AG10803 (cell line): ENCODE measurements at regions not wholly inside any gene's neighbourhood (a gene's known extent, or its start where the extent isn't known, plus 50 kb on each side); places are given as distances from the start of the nearest gene placed in this dataset.

Source experiments
- DNase-seq: peaks from one replicate; pipeline ENCODE4 v3.0.0; 2010; ENCODE audit warnings: low read depth
- H3K4me3 ChIP-seq: 2 replicates; pipeline ENCODE4 v1.5.1; 2011; ENCODE audit warnings: mild to moderate bottlenecking, low read length, control low read depth
- TF ChIP-seq, protein P1 (sequence below): conservative IDR thresholded peaks from 2 replicates; pipeline ENCODE4 v1.5.1; 2011; ENCODE audit warnings: mild to moderate bottlenecking, low read length, control low read depth, inconsistent platforms

DNA sequence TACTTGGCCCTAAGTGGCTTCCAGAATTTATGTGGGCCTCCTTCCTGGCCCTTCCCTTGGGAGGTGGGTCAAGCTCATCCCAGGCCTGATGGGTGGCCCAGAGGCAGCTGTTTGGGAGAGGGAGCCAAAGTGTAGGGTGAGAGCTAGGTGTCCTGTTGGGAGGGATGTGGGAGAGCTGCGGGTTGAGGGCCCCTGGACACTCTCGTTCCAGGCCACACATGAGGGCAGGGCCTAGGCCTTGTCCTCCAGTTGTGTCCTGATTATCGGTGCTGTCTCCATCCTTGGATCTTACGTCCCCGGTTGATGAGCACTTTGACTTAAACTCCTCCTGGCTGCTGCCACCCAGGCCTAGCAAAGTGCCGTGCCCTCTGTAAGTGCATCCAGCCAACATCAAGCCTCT, 177.5 kb upstream of the VASH1 start:
- DNase-seq = no peak
- TF ChIP-seq, protein P1, sequence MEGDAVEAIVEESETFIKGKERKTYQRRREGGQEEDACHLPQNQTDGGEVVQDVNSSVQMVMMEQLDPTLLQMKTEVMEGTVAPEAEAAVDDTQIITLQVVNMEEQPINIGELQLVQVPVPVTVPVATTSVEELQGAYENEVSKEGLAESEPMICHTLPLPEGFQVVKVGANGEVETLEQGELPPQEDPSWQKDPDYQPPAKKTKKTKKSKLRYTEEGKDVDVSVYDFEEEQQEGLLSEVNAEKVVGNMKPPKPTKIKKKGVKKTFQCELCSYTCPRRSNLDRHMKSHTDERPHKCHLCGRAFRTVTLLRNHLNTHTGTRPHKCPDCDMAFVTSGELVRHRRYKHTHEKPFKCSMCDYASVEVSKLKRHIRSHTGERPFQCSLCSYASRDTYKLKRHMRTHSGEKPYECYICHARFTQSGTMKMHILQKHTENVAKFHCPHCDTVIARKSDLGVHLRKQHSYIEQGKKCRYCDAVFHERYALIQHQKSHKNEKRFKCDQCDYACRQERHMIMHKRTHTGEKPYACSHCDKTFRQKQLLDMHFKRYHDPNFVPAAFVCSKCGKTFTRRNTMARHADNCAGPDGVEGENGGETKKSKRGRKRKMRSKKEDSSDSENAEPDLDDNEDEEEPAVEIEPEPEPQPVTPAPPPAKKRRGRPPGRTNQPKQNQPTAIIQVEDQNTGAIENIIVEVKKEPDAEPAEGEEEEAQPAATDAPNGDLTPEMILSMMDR = no peak
- no peak overlapping the region for H3K4me3 ChIP-seq

GRCh38 chr14:76584271-76584702, 177.0 kb upstream of the VASH1 start:
- TF ChIP-seq, protein P1 = no peak
- no peak for DNase-seq
- no peak overlapping the region for H3K4me3 ChIP-seq

DNA sequence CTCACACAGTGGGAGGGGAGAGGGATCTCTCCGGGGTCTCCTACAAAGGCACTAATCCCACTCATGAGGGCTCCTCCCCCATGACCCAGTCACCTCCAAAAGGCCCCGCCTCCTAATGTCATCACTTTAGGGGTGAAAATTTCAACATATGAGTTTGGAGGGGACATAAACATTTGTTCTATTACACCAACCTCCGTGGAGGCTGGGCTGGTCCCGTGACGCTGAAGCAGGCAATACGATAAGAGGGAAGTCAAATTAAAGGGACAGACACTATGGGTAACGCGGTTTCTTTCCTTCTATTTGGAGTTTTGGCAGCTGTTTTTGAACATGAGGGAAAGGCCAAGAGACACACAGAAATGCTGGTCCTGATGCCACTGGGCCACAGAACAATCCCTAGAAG, 175.7 kb upstream of the VASH1 start:
- no peak overlapping the region for H3K4me3 ChIP-seq
- TF ChIP-seq, protein P1 = no peak
- DNase-seq = no peak

GRCh38 chr14:76589246-76589645, 172.0 kb upstream of the VASH1 start:
- no peak overlapping the region for H3K4me3 ChIP-seq
- DNase-seq = no peak
- TF ChIP-seq, protein P1 = no peak

DNA sequence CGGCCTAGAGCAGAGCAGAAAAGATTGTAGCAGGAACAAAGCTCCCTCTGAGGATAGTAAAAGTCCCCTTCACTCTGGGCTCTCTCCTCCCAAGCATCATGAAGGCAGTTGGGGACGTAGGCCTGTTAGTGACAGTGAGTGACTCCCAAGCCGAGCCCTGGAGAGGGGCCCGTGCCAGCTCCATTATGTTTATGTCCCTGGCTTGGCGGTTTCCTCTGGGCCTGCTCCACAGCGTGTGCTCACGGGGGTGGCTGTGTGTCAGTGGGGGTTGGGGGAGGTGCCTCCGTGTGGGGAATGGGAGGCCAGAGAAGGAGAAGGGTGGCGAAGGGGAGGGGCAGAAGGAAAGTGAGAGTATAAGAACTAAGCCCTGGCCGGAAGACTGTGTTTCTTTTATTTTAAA, 170.0 kb upstream of the VASH1 start:
- no peak for DNase-seq
- TF ChIP-seq, protein P1 = no peak
- H3K4me3 ChIP-seq = no peak overlapping the region

DNA sequence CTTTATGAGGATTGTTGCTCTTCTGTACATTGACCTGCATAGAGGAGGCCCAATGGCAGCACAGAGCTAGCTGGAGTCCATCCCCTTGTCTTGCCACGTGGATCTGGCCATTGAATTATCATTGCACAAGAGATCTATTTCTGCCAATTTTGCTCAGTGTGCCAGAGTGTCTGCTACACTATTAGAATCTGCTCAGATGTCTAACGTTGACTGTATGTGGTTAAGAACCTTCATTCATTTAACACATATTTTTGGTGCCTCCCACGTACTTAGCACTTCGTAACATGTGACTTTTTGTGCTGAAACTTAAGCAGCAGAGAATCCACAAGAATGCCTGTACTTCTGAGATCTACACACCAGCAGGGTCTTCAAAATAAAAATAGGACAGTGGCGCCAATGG, 166.0 kb upstream of the VASH1 start:
- DNase-seq = no peak
- no peak overlapping the region for H3K4me3 ChIP-seq
- TF ChIP-seq, protein P1 = no peak

DNA sequence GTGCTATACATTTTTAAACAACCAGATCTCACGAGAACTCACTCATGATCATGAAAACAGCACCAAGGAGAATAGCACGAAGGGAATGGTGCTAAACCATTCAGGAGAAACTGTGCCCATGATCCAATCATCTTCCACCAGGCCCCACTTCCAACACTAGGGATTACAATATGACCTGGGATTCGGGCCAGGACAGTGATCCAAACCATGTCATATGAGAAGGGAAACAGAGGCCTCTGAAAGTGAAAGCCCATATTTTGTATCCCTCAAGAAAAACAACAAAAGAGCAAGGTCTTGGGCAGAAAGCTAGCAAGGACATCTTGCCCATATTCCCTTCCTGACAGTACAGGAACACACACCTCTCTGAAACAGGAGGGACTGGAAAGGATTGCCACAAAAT, 163.9 kb upstream of the VASH1 start:
- no peak for DNase-seq
- TF ChIP-seq, protein P1 = no peak
- H3K4me3 ChIP-seq = no peak overlapping the region
